G401.6 (cell line): ENCODE measurements at regions not wholly inside any gene's neighbourhood (a gene's known extent, or its start where the extent isn't known, plus 50 kb on each side); places are given as distances from the start of the nearest gene placed in this dataset.

Source experiments
- FAIRE-seq: peaks from 2 replicates; lab custom pipeline; 2012; peaks lifted over from hg19 to GRCh38; lab: Jason Lieb, UNC

DNA sequence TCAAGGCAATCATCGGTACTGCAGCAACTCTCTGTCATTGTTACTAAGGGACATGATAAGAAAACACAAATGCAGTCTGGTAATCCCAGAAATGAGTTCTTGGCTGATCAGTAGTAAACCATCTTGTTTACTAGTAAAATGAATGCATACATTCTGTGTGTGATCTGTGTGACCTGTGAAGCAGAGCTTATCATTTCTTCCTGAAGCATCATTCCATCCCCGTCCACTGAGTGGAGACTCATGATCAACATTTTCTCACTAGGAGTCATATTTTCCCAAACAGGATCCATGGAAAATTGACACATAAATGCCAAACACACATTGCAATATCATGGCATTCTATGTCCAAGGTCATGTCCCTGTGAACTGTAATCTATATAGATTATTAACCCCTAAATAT, 226.1 kb downstream of the ANKRD50 start:
- FAIRE-seq = no peak

DNA sequence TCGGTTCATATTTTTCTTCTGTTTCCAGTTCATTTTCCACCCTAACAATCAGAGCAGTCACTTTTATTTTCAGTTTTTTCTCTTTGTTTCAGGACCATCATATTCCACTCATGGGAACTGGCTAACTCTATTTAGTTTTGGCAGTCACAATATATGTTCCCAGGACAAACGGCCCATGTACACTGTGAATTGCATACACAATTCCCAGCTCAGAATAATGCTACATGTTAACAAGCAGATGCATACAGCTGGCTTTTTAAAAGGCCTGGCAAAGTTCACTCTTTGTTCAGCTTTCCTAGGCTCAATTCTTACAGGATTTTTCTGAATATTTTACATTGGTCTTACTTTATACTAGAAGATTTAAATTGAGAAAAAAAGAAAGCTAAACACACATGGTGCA, 224.9 kb downstream of the ANKRD50 start:
- FAIRE-seq = no peak

DNA sequence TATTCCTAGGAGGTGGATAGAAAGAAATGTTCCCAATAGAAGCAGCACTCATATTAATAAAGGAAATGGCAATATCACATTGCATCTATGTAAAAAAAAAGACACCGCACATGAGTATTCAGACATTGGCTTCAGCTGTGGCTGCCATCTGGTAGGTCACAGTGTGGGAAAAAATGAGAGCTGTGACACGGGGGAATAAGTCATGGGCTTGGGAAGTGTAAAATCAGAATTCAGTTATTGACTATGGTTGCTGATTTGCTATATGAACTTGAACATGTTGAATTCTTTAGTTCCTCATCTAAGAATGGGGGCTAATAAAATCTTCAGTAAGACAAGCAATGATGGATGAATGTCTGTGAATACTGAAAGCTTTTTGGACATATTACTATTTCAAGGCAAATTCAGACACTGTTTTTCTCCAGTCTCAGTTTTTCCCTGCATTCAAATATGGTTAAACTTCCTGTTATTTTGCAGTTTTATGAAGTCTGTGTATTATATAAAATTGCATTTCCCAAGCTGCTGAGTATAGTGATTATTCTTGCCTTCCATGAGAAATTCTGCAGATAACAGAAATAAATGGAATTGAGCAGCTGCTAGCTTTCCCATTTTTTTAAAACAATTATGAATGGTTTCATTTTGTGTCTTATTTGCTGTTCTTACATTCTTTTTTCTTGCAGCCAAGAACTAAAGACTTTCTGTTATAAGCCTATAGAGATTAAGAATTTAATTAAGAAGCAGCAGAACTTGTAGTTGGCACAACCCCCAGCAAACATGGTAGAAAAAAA, 221.0 kb downstream of the ANKRD50 start:
- no peak for FAIRE-seq

DNA sequence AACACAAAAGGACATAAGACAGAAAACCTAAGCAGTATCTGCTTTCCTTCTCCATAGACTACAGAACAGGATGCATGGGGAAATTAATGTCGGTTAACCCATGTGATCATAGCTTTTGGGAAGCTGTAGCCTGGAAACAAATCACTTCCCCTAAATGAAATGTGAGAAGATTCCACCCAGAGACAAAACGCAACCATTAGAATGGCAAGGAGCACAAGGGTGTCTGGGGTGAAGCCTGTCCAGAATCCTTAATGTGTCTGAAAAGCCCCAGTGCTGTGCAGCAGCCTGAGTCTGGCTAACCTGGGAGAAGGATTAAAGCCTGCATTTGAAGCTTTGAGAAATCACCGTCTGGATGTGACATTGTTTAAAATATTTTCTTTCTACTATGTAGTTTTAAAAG, 213.3 kb downstream of the ANKRD50 start:
- FAIRE-seq = no peak

DNA sequence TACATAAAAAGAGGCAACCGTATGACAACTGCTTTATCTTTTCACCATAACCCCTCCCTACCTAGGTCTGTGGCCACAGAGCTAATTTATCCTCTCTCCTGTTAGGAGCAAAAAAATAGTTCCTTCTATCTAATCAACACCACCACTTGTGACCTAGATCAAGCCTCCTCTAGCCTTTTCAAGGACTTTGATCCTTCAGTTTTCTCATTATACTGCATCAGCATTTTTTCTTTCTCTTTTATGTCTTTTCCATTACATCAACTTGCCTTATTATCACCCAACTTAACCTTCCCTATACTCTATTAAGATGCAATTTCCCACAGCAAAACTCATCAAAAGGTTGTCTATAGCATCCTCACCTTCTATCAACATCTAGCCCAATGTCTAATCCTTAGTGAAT, 211.0 kb downstream of the ANKRD50 start:
- no peak for FAIRE-seq

DNA sequence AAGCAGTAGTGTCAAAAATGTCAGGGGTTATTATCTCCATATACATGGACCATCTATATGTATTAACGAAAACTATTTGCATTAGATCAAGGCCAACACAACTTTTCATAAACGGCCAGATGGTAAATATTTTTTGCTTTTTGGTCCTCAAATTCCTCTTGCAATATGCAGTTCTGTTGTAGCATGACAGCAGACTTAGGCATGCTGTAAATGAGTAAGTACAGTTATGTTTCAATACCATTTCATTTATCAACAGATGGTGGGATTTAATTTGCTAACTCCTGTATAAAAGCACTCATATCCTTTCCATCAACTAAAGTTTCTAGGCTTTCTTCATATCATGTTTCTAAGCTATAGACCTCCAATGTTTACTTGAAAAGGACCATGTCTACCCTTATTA, 208.1 kb downstream of the ANKRD50 start:
- FAIRE-seq = no peak

DNA sequence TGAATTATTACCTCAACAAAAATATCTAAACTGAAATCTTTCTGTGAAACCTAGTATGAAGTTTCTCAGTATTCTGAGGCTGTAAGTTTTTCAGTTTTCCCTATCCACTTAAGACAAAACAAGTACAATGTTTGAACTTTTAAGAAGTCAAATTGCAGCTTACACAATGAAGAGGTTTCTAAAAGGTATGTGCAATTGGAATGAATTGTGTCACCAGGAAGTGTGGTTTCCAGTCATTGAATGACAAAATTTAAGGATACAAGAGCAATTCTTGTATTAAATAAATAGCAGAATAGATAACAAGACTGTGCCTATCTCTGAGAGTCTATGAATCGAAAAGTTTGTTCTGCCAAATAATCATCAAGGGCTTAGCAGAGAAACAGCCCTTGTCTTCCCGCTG, 207.3 kb downstream of the ANKRD50 start:
- FAIRE-seq = no peak

DNA sequence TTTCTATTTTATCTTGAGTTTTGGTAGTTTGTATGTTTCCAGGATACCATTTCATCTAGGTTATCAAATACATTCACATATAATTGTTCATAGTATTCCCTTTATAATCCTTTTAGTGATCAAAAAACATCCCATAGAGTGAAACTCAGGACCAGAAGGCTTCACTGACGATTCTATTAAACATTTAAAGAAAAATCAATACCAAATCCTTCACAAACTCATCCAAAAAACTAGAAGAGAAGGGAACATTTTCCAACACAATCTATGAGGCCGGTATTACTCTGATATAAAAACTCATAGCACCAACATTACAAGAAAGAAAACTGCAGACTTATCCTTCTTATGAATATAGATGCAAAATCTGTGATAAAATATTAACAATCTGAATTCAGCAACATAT, 203.4 kb downstream of the ANKRD50 start:
- FAIRE-seq = no peak

DNA sequence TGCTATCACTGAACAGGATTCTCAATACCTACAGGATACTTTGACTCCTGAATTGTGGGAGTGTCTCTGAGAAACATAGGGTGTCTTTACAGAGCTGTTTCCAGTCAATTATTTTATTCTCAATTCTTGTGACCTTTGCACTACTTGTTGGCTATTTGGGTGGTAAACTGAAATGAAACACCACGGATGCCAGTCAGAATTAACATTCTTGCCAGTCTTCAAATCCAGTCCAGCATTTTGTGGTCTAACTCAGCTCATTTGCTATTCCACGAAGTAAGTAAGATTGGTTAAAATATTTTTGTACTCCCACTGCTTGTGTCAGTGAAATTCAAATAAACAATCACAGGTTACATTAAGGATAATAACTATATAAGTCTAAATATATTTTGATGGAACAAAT, 197.9 kb downstream of the ANKRD50 start:
- no peak for FAIRE-seq

DNA sequence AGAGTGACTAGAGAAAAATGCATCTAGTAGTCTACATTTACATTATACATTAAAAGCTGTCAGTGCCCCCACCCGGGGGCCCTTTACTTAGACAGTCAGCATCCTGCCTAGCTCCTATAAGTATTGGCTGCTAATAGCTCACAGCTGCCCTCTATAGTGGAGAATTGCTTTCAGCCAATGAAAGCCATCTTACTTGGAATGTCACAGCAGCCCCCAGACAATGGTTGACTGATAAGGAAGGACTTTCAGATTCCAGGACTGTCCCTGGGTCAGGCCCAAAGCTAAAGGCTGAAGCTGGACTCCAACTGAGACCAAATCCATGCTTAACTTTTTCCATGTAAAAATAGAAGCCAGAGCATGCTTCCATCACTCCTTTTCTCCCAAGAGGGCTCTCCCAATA, 196.9 kb downstream of the ANKRD50 start:
- no peak for FAIRE-seq

DNA sequence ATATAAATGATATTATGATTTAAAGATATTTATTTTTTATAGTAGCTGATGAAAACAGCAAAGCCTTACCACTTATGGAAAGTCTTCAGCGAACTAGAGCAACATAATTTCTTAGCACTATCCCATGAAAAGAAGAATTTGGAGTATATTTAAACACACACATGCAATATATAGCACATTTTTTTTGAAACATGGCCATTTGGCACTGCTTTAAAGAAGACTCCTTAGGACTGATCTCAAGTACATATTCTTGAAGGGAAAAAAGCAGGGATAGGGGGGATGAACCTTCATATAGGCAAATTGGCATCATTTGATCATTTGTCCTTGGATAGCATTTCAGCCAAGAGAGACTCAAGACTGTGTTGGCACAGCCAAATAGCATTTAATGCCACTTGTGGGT, 193.3 kb downstream of the ANKRD50 start:
- peak; percentile 39 for FAIRE-seq

DNA sequence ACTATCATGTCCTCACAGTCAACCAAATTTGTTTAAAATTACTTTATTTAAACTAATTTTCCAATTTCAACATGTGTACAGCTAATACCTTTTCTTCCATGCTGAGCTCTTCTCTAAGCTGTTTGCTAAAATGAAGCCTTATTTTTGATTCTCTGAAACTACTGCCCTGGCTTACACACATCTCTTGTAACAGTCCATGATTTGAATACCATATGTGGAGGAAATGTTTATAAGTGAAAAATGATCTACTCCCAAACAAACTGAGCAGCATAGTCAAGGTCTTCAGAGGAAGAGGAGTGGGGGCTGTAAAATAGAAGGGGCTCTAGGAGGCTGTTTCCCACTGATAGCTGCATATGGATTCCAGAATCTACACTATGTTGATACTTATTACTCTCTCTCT, 188.7 kb downstream of the ANKRD50 start:
- FAIRE-seq = no peak

DNA sequence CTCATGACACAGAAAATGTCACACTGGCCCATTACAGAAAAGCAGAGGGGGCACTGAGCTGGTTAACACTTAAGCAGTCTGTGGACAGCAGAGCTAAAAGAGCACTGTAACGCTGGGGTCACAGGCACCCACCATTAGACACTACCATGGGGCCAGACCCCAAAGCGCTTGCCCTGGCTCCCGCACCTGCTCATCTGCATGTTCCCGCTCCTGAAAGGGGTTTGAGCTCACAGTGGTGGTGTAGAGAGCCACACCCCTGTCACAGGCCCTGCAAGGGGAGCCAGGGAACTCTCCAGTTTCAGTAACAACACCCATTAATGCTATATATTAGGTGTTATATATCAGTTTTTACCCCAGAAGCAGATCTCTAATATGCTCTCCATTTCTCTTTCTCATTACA, 187.0 kb downstream of the ANKRD50 start:
- no peak for FAIRE-seq

DNA sequence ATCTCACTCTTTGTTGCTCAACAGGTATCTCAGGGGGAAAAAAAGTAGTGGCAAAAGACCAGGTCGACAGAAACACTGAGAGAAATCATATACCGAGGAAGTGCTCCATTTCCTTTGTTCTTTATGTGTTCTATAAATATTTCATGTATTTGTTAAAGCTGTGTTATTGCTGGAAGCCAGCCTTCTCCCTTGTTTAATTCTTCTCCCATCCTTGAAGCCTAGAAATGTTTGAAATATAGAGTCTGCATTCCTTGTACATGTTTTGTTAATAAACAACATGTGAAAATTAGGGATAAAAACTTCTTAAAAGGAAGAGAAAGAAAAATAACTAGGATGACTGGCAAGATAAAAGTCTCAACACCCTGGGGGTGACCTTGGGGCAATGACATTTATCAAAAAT, 186.2 kb downstream of the ANKRD50 start:
- FAIRE-seq = no peak

DNA sequence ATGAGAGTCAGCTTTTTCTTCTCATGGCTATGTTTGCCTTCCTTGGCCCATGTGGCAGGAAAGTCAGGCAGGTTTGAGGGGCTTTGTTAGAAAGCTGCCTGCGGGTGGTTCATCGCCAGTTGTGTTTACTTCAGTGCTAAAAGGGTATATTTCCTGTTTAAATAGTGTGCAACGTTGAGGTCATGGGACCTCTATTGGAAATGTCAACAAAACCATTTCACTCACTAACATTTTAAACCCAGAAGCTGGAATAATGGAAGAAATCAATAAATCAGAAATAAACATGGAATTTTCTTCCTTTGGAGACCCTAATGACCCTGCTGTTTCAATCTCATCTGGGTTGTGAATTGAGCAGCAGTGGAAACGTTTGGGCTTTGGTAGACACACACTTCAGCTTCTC, 185.8 kb downstream of the ANKRD50 start:
- no peak for FAIRE-seq

DNA sequence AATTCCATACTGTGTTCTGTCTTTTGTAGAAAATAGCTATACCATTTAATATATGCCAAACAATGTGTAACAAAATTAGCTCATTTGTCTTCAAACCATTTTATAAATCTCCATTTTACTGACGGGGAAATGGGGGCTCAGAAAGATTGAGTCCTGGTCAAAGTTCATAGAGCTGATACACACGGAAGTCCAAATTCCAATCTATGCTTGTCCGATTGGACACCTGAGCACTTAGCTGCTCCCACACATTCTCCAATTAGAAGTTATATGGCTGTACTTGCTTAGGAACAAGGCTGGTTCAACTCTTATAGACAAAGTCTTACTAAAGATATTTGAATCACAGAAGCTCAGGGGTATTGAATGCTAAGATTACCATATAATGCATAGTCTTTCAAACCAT, 185.2 kb downstream of the ANKRD50 start:
- no peak for FAIRE-seq

DNA sequence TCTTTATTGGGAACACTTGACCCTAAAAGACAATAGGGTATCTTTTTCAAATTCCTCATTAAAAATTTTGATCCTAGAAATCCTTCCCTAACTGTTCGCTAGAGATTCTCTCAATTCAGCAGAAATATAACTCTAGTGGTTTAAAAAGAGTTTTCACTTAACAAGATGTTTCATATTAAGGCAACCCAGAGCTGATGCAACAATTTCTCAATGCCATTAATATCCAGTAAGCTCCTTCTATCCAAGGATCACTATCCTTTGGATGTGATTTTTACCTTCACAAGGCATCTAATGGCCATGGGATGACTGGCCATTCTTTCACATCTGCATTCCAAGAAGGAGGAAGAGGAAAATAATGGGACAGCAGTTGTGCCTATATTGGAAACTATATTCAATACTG, 183.4 kb downstream of the ANKRD50 start:
- FAIRE-seq = no peak

DNA sequence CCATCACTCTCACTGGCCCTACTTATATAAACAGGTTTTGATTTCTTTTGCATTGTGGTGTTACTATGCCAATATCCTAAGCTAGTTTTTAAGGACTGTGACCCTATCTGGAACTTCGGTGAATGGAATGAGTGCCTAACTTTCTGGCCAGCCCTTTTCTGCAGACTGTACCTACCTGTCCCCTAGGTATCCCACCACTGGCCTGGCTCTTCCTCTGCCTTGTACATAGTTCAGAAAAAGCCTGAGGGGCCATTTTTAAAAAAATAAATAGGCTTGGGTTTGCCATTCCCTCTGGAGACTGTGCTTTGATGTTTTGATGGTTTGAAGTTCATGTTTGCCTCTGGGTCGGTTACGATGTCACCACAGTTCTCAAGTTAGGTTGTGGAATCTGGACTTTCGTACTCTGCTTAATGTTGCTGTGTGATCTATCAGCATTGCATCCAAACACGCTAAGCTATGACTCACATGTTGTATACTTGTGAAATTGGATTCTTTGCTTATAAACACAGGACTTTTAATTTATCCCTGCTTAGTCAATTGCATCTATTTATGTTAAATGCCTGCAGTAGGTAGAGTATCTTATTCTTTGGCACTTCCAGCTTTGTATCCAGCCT, 182.0 kb downstream of the ANKRD50 start:
- no peak for FAIRE-seq

DNA sequence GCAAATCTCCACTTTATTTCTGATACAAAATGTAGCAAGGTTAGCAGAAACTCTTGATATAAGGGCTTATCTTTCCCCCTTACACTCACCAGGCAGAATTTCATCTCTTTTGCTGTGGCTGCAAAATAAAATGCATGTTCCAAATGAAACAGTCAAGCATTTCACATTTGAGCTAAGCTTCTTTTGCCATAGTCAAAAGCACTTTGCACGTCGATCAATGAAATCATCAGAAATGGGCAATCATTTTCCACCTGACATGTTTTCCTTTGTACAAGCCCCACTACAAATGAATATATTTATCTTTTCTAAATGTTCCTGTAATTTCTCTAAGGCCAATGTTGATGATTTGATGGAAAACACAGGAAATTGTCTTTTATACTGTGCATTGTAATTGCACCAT, 178.4 kb downstream of the ANKRD50 start:
- FAIRE-seq = no peak

DNA sequence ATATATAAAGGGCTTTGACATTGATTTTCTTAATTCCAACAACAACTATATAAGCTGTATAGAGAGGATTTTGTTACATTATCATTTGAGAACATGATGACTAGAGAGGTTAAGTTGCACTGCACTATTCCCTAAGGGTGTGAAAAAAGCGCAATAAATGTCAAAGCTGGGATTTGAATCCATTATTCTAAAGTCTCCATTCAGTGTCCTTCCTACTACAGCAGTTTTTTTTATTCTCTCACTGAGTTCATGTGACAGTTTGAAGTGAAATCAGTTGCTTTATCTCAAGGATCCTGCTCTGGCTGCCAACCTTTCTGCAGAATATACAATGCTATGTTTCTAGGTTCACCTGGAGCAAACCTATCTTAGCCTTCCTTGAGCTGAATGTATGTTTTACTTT, 177.5 kb downstream of the ANKRD50 start:
- FAIRE-seq = no peak

DNA sequence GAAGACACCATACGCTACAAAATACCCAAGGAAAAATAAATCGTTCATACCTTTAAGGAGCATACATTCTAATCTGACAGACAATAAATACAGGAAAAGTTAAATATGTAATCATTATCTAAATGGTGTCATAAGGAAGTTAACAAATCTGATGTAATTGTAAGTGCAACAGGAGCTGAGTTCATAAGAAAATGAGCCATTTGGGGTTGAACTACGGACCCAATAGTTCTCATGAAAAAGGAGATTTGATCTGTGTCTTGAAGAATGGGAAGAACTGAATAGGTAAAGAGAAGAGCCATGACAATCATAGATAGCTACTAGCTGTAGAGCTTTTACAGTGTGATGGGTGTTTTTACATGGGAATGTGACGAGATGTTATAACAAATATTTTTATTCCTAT, 175.6 kb downstream of the ANKRD50 start:
- no peak for FAIRE-seq

DNA sequence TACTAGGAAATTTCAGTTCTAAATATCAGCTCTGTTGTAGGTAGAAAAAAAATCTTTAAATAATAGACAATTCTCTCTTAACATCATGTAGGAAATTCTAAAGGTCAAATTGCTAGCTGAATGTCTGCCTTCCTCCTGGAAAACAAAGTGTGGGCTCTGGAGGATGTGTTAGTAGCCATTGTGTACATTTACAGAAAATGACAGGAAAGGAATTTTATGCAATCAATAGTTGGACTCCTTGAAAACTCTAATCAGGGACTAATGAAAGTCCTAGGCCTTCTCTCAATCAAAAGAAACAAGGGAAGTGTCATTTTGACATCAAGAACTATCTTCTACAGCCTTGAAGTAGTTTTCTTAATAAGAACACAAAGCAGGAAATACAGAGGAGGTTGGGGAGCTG, 174.6 kb downstream of the ANKRD50 start:
- no peak for FAIRE-seq

DNA sequence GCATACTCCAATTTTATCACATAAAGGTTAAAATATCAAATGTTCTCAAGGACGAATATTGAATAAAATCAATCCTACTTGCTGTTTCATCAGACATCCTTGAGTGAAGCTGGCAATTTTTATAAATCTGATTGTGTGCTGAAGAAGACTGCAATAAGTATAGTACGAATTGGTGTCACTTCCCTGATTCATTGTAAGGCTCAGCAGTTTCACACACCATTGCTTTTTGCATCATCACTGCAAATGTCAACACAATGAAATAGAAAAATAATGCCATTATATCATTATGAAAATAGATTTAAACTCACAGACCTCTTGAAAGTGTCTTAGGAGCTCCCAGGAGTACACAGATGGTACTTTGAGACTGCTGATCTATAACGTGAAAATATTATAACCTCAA, 172.5 kb downstream of the ANKRD50 start:
- FAIRE-seq = no peak

DNA sequence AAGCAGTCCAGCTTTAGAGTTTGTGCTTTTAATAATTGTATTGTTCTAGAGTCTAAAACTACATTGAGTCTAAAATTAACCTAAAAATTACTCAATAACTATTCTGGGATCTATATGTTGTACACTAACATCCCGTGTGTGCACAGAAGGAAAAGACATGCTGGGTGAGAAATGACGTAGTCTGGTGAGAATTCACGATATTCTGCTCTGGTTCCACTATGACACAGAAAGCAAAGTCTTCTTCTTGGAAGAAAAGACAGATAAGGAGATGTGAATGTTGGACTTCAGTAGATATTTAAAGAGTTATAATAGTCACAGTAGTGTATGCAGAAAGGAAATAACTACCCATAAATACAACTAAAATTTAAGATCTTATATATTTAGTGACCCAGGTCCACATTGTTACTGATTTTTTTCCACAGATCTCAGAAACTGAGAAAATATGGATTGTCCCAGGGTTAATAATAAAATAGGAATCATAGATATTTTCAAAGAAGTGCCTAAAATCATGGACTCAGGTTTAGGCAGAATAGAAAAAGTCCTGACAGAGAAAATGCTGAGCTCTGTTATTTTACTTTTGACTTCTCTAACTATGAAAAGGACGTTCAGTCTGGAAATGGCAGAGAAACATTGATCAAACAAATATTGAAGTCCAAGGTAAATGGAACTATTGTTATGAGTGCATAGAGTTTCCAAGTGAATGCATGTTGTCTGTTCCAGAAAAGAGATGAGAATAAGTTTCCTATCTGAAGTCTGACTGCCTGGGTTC, 170.7 kb downstream of the ANKRD50 start:
- no peak for FAIRE-seq
